ENCODE measurements at regions not wholly inside any gene's neighbourhood (a gene's known extent, or its start where the extent isn't known, plus 50 kb on each side); places are given as distances from the start of the nearest gene placed in this dataset.

DNA sequence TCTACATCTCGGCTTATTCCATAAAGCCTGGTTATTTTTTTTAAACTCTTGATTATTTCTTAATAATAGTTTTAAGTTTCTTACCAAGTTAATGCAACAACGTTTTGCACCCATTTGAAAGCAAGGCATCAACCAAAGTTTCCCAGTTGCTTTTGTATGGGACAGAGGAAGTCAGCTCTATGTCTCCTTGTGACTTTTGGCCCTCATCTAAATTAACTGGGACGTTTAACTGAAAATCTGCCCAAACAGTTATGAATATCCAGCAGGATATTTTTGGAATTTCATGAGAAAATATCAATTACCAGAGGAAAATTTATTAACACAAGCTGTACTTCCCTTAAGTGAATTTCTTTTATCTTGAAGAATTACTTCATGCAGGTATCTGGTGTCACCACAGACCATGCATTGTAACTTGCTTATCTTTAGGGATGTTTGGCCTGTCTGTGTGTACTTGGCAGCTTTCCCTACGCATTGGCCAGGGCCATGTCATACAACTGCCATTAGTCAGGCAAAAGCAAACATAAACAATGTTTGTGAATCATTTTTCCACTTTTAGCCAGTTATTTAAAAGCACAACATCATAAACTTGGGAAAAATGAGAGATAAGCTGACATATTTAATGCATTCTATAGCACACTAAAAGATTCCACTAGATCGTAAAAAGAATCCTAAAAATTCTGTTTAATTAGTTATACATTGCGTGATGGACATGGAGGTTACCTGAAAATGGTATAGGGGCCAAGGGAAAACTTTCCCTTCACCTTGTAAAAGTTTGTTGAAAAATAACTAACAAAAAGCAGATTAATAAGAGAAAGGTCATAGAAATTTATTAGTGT lies 101.4 kb upstream of the PDE5A start:
- TF ChIP-seq CTCF (IDR thresholded peaks at IDR 0.05; ENCODE audit: control insufficient read depth, extremely low read depth, insufficient read depth) = no peak
- no peak overlapping the region for H3K4me3 ChIP-seq (ENCODE audit: low read depth, low read length)
- peak; percentile 78 for DNase-seq (ENCODE audit: low read depth)

DNA sequence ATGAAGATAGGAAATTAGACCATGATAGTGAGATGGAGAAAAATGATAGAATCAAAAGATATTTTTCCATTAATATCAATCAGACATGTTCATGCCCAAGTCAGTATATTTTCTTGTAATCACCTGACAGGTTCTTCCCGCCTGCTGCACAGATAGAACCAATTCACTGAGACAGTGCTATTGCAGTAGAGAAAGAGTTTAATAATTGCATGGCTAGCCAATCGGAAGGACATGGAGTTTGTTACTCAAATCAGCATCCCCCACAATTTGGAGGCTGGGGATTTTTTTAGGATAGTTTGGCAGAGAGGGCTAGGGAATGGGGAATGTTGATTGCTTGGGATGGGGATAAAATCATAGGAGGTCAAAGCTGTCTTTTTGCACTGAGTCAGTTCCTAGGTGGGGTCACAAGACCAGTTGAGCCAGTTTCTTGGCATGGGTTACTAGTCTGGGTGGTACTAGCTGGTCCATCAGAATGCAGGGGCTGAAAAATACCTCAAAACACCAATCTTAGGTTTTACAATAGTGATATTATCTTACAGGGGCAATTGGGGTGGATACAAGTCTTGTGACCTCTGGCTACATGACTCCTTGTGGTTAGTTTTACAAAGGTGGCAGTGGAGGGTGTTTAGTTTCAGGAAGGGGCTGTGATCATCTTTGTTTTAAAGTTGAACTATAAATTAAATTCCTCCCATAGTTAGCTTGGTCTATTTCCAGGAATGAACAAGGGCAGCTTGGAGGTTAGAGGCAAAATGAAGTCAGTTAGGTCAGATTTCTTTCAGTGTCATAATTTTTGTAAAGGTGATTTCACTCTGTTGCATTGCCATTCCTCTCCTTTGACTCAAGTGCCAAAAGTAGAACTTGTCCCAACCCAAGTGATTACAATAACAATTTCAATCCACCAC lies 100.3 kb upstream of the PDE5A start:
- TF ChIP-seq CTCF (IDR thresholded peaks at IDR 0.05; ENCODE audit: control insufficient read depth, extremely low read depth, insufficient read depth) = no peak
- no peak overlapping the region for H3K4me3 ChIP-seq (ENCODE audit: low read depth, low read length)
- DNase-seq (ENCODE audit: low read depth) = no peak

DNA sequence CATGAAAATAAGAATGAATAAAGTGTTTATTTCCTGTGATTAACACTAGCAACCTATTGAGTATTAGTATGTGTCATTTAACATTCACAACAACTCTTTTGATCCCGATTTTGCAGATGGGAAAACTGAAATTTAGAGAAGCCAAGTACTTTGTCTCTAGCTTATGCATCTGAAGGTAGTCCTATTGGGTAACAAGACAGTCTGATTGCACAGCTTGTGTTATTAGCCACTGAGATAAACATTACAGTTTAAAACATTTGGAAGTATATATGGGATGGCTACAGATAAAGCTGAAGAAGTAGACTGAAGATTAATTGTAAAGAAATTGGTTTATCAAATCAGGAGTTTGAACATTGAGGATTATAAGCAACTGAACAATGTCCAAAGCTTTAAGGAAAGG lies 99.6 kb upstream of the PDE5A start:
- TF ChIP-seq CTCF (IDR thresholded peaks at IDR 0.05; ENCODE audit: control insufficient read depth, extremely low read depth, insufficient read depth) = no peak
- H3K4me3 ChIP-seq (ENCODE audit: low read depth, low read length) = no peak overlapping the region

DNA sequence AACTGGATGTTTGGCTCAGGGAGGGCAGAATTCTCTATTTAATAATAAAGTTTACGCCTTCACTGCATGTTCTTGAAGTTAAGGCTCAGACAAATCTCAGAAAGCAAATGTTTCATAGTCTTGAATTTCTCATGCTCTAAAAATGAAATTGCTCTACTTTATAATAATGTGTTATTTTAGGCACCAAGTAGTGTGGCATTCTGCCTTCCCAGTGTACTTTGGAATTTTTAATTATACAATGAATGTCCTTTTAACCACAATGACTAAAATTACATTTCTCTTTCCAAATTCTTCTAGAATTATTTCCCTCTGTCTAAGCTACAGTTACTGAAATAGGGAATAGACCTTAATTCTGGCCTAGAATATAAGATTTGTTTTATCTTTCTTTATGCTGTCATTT lies 97.9 kb upstream of the PDE5A start:
- no peak overlapping the region for H3K4me3 ChIP-seq (ENCODE audit: low read depth, low read length)
- TF ChIP-seq CTCF (IDR thresholded peaks at IDR 0.05; ENCODE audit: control insufficient read depth, extremely low read depth, insufficient read depth) = no peak
- DNase-seq (ENCODE audit: low read depth) = no peak

More for the DNA sequence above, 99.6 kb upstream of the PDE5A start:
- DNase-seq (ENCODE audit: low read depth) = no peak

DNA sequence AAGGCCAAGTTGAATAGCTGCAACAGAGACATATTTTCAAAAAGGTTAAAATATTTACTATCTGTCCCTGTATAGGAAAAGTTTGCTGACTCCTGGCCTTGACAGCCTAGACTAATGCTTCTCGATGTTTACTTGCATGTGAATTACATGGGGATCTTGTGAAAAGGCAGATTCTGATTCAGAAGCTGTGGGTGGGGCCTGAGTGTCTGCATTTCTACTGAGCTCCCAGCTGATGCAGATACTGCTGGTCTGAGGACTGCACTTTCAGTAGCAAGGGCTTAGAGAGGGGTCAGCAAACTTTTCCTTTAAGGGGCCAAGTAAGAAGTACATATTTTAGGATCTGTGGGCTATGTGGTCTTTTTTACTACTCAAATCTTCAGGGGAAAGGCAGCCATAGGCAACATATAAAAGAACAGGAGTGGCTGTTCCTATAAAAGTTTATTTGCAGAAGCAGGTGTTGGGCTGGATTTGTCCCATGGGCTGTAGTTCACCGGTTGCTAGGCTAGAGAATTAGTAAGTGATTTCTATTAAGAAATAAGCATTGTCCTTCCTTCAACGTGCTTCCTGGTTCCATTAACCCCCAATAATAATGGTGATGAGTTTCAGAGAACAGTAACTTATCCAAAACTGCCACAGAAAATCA lies 97.2 kb upstream of the PDE5A start:
- DNase-seq (ENCODE audit: low read depth) = no peak
- no peak for TF ChIP-seq CTCF (IDR thresholded peaks at IDR 0.05; ENCODE audit: control insufficient read depth, extremely low read depth, insufficient read depth)
- no peak overlapping the region for H3K4me3 ChIP-seq (ENCODE audit: low read depth, low read length)

DNA sequence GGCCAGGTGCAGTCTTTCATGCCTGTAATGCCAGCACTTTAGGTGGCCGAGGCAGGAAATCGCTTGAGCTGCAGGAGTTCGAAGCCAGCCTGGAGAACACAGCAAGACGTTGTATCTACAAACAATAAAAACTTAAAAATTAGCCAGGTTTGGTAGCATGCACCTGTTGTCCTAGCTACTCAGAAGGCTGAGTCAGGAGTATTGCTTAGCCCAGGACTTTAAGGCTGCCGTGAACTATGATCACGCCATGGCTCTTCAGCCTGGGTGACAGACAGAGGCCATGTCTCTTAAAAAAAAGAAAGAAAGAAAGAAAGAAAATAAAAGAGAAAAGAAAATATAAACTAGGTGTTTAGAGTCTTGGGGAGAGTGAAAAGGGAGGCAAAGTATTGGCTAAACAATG lies 96.4 kb upstream of the PDE5A start:
- no peak for TF ChIP-seq CTCF (IDR thresholded peaks at IDR 0.05; ENCODE audit: control insufficient read depth, extremely low read depth, insufficient read depth)
- DNase-seq (ENCODE audit: low read depth) = no peak
- no peak overlapping the region for H3K4me3 ChIP-seq (ENCODE audit: low read depth, low read length)
